GM12891 (cell line): ENCODE measurements at regions not wholly inside any gene's neighbourhood (a gene's known extent, or its start where the extent isn't known, plus 50 kb on each side); places are given as distances from the start of the nearest gene placed in this dataset.

Experiments
- DNase-seq: peaks from one replicate; pipeline ENCODE4 v3.0.0; 2011; ENCODE audit warnings: low spot score; ENCODE audit not compliant: insufficient read length
- FAIRE-seq: peaks from 2 replicates; lab custom pipeline; 2011; peaks lifted over from hg19 to GRCh38; lab: Jason Lieb, UNC
- PAX5 ChIP-seq: IDR thresholded peaks from 2 replicates; pipeline ENCODE4 v1.6.1; 2011; ENCODE audit warnings: low read length, moderate library complexity, mild to moderate bottlenecking; ENCODE audit not compliant: insufficient read depth, severe bottlenecking
- POLR2A ChIP-seq: IDR thresholded peaks from 2 replicates; pipeline ENCODE4 v1.6.1; 2011; ENCODE audit warnings: low read depth, low read length, control low read depth
- POLR2AphosphoS5 ChIP-seq: IDR thresholded peaks from 2 replicates; pipeline ENCODE4 v1.6.1; 2011; ENCODE audit warnings: low read depth, low read length, control low read depth
- POU2F2 ChIP-seq: IDR thresholded peaks from 2 replicates; pipeline ENCODE4 v1.6.1; 2011; ENCODE audit warnings: low read depth, mild to moderate bottlenecking, control low read depth, low read length, moderate library complexity
- SPI1 ChIP-seq: IDR thresholded peaks from 2 replicates; pipeline ENCODE4 v1.6.1; 2011; ENCODE audit warnings: low read depth, low read length, control low read depth
- TAF1 ChIP-seq: IDR thresholded peaks from 2 replicates; pipeline ENCODE4 v1.6.1; 2011; ENCODE audit warnings: low read depth, low read length, control low read depth

GRCh38 chr5:156182174-156182967, 144.6 kb upstream of the SGCD start:
- FAIRE-seq (no peak), DNase-seq (no peak)
- TF ChIP-seq POU2F2 (no peak), SPI1 (no peak), POLR2A (no peak), PAX5 (no peak), TAF1 (no peak), POLR2AphosphoS5 (no peak)

GRCh38 chr5:156186760-156187159, 140.2 kb upstream of the SGCD start:
- TF ChIP-seq PAX5 (no peak), POU2F2 (no peak), POLR2A (no peak), POLR2AphosphoS5 (no peak), SPI1 (no peak), TAF1 (no peak)
- FAIRE-seq = no peak

GRCh38 chr5:156188016-156188415, 138.9 kb upstream of the SGCD start:
- TF ChIP-seq POLR2A = no peak
- no peak for TF ChIP-seq SPI1
- no peak for TF ChIP-seq PAX5
- TF ChIP-seq POLR2AphosphoS5 = no peak
- TF ChIP-seq POU2F2 = no peak
- no peak for TF ChIP-seq TAF1
- FAIRE-seq = no peak
- no peak for DNase-seq

More at GRCh38 chr5:156186760-156187159, 140.2 kb upstream of the SGCD start:
- DNase-seq = no peak

- FAIRE-seq = no peak
- TF ChIP-seq PAX5 = no peak
- no peak for TF ChIP-seq SPI1
- TF ChIP-seq POLR2A = no peak
- TF ChIP-seq TAF1 = no peak
- TF ChIP-seq POU2F2 = no peak
- no peak for TF ChIP-seq POLR2AphosphoS5
- no peak for DNase-seq
These were observed 137.3 kb upstream of the SGCD start for GRCh38 chr5:156189628-156190027.

GRCh38 chr5:156191547-156191946, 135.4 kb upstream of the SGCD start:
- FAIRE-seq (no peak), DNase-seq (no peak)
- TF ChIP-seq POLR2AphosphoS5 (no peak), TAF1 (no peak), POU2F2 (no peak), POLR2A (no peak)

GRCh38 chr5:156197042-156197635, 129.8 kb upstream of the SGCD start:
- DNase-seq (no peak), FAIRE-seq (no peak)
- TF ChIP-seq POLR2A (no peak), POLR2AphosphoS5 (no peak), TAF1 (no peak), PAX5 (no peak), SPI1 (no peak), POU2F2 (no peak)

GRCh38 chr5:156199045-156199444, 127.9 kb upstream of the SGCD start:
- TF ChIP-seq PAX5 (no peak), SPI1 (no peak)
- DNase-seq = no peak
- no peak for FAIRE-seq

- TF ChIP-seq POU2F2 (no peak), PAX5 (no peak), POLR2A (no peak), TAF1 (no peak), POLR2AphosphoS5 (no peak), SPI1 (no peak)
- DNase-seq (no peak), FAIRE-seq (no peak)
These were observed 125.8 kb upstream of the SGCD start for GRCh38 chr5:156200938-156201787.
